ENCODE measurements at regions not wholly inside any gene's neighbourhood (a gene's known extent, or its start where the extent isn't known, plus 50 kb on each side); places are given as distances from the start of the nearest gene placed in this dataset.

DNA sequence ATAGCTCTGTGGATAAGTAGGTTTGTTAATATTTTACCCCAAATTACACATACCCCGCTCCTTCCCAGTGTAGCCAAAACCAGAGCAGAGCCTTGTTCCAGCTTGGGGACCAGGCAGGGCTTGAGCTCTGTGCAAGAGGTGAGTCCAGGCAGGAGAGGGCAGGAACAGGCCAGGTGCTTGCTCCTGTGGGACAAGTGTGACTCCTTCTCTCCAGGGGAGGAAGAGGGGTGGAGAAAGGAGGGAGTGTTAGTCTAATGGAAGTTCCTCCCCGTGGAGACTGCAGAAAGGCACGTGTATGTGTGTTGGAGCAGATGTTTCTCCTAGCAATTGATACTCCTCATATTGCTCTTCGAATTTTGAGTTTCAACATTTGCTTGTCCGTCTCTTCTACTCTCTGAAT is 201.0 kb downstream of the FGF9 start:
- TF ChIP-seq, protein P1, sequence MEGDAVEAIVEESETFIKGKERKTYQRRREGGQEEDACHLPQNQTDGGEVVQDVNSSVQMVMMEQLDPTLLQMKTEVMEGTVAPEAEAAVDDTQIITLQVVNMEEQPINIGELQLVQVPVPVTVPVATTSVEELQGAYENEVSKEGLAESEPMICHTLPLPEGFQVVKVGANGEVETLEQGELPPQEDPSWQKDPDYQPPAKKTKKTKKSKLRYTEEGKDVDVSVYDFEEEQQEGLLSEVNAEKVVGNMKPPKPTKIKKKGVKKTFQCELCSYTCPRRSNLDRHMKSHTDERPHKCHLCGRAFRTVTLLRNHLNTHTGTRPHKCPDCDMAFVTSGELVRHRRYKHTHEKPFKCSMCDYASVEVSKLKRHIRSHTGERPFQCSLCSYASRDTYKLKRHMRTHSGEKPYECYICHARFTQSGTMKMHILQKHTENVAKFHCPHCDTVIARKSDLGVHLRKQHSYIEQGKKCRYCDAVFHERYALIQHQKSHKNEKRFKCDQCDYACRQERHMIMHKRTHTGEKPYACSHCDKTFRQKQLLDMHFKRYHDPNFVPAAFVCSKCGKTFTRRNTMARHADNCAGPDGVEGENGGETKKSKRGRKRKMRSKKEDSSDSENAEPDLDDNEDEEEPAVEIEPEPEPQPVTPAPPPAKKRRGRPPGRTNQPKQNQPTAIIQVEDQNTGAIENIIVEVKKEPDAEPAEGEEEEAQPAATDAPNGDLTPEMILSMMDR (IDR thresholded peaks at IDR 0.05; ENCODE audit: low read length): no peak
- TF ChIP-seq EZH2 (IDR thresholded peaks at IDR 0.05; ENCODE audit: borderline replicate concordance, low read length): no peak
